ENCODE measurements at regions not wholly inside any gene's neighbourhood (a gene's known extent, or its start where the extent isn't known, plus 50 kb on each side); places are given as distances from the start of the nearest gene placed in this dataset.

- TF ChIP-seq YY1 (IDR thresholded peaks at IDR 0.05; ENCODE audit: low read depth) = no peak
- TF ChIP-seq REST (IDR thresholded peaks at IDR 0.05; ENCODE audit: low read depth) = no peak
- TF ChIP-seq RAD21 (IDR thresholded peaks at IDR 0.05; ENCODE audit: low read depth) = no peak
- no peak for TF ChIP-seq MAX (IDR thresholded peaks at IDR 0.05)
- TF ChIP-seq ZBTB7A (IDR thresholded peaks at IDR 0.05; ENCODE audit: low read depth) = no peak
- no peak for TF ChIP-seq TAF1 (IDR thresholded peaks at IDR 0.05; ENCODE audit: low read depth)
- no peak for TF ChIP-seq EP300 (IDR thresholded peaks at IDR 0.05; ENCODE audit: borderline replicate concordance)
- TF ChIP-seq FOXM1 (IDR thresholded peaks at IDR 0.05; ENCODE audit: borderline replicate concordance, low read depth) = no peak
- no peak for TF ChIP-seq EGR1 (IDR thresholded peaks at IDR 0.05)
- TF ChIP-seq NFIC (IDR thresholded peaks at IDR 0.05) = no peak
- no peak for TF ChIP-seq USF1 (IDR thresholded peaks at IDR 0.05)
- no peak for TF ChIP-seq CREB1 (IDR thresholded peaks at IDR 0.05; ENCODE audit: low read depth)
- no peak for TF ChIP-seq TEAD4 (IDR thresholded peaks at IDR 0.05)
Observed at GRCh38 chr11:64504999-64505398, 50.7 kb upstream of the SLC22A11 start.
